ENCODE measurements at regions not wholly inside any gene's neighbourhood (a gene's known extent, or its start where the extent isn't known, plus 50 kb on each side); places are given as distances from the start of the nearest gene placed in this dataset.

GRCh38 chr7:46557295-46557711 lies 636.2 kb upstream of the IGFBP3 start:
- intact Hi-C loops (cut with micrococcal nuclease), result no loop called here

- intact Hi-C loops (cut with micrococcal nuclease), result no loop called here
Observed at GRCh38 chr7:46554688-46555422, 633.8 kb upstream of the IGFBP3 start.

GRCh38 chr7:46551603-46552002 lies 630.5 kb upstream of the IGFBP3 start:
- intact Hi-C loops (cut with micrococcal nuclease), result no loop called here

- intact Hi-C loops (cut with micrococcal nuclease), result no loop called here
Observed at GRCh38 chr7:46550864-46551263, 629.8 kb upstream of the IGFBP3 start.

- intact Hi-C loops (cut with micrococcal nuclease), result no loop called here
Observed at GRCh38 chr7:46549892-46550639, 629.0 kb upstream of the IGFBP3 start.

GRCh38 chr7:46549347-46549746 lies 628.3 kb upstream of the IGFBP3 start:
- intact Hi-C loops (cut with micrococcal nuclease), result no loop called here

GRCh38 chr7:46547044-46547443 lies 626.0 kb upstream of the IGFBP3 start:
- intact Hi-C loops (cut with micrococcal nuclease), result no loop called here

GRCh38 chr7:46545790-46546189 lies 624.7 kb upstream of the IGFBP3 start:
- intact Hi-C loops (cut with micrococcal nuclease), result no loop called here

- intact Hi-C loops (cut with micrococcal nuclease), result no loop called here
Observed at GRCh38 chr7:46544396-46545008, 623.4 kb upstream of the IGFBP3 start.

- intact Hi-C loops (cut with micrococcal nuclease), result no loop called here
Observed at GRCh38 chr7:46542076-46542475, 621.0 kb upstream of the IGFBP3 start.

- intact Hi-C loops (cut with micrococcal nuclease), result no loop called here
Observed at GRCh38 chr7:46539892-46540483, 618.9 kb upstream of the IGFBP3 start.

- intact Hi-C loops (cut with micrococcal nuclease), result no loop called here
Observed at GRCh38 chr7:46537191-46537905, 616.3 kb upstream of the IGFBP3 start.

GRCh38 chr7:46534664-46535588 lies 613.9 kb upstream of the IGFBP3 start:
- intact Hi-C loops (cut with micrococcal nuclease), result no loop called here

GRCh38 chr7:46533946-46534345 lies 612.9 kb upstream of the IGFBP3 start:
- intact Hi-C loops (cut with micrococcal nuclease), result no loop called here

- intact Hi-C loops (cut with micrococcal nuclease), result no loop called here
Observed at GRCh38 chr7:46532571-46532970, 611.5 kb upstream of the IGFBP3 start.

- intact Hi-C loops (cut with micrococcal nuclease), result no loop called here
Observed at GRCh38 chr7:46530081-46530750, 609.1 kb upstream of the IGFBP3 start.

GRCh38 chr7:46527360-46527759 lies 606.3 kb upstream of the IGFBP3 start:
- intact Hi-C loops (cut with micrococcal nuclease), result no loop called here

- intact Hi-C loops (cut with micrococcal nuclease), result no loop called here
Observed at GRCh38 chr7:46525876-46526275, 604.8 kb upstream of the IGFBP3 start.

- intact Hi-C loops (cut with micrococcal nuclease), result no loop called here
Observed at GRCh38 chr7:46524350-46524749, 603.3 kb upstream of the IGFBP3 start.

Data from T-helper 2 cell treated with Interferon-gamma antibody and Interleukin-4, amounts not matched to agents 100 ng/mL and 5 ng/mL, for 36 hours (primary cell).